ENCODE measurements at regions not wholly inside any gene's neighbourhood (a gene's known extent, or its start where the extent isn't known, plus 50 kb on each side); places are given as distances from the start of the nearest gene placed in this dataset.

DNA sequence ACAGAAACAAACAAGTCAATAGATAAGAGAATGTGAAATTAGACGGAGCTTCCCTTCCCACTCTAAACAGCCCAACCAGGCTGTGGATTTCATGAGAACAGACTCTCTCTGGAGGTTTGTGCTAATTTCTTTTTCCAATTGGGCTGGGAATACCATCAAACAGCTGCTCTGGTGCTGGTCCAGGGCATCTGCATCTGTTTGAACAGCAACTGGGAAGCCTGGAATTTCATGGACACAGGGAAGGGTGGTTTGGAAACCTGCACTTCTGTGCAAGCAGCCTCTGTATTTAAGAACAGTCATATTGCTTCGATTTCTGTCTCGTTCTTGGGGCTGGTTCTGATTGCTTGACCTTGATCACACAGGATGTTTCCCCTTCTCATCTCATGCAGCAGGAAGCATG, 88.7 kb downstream of the FOXL1 start:
- TF ChIP-seq, protein P1, sequence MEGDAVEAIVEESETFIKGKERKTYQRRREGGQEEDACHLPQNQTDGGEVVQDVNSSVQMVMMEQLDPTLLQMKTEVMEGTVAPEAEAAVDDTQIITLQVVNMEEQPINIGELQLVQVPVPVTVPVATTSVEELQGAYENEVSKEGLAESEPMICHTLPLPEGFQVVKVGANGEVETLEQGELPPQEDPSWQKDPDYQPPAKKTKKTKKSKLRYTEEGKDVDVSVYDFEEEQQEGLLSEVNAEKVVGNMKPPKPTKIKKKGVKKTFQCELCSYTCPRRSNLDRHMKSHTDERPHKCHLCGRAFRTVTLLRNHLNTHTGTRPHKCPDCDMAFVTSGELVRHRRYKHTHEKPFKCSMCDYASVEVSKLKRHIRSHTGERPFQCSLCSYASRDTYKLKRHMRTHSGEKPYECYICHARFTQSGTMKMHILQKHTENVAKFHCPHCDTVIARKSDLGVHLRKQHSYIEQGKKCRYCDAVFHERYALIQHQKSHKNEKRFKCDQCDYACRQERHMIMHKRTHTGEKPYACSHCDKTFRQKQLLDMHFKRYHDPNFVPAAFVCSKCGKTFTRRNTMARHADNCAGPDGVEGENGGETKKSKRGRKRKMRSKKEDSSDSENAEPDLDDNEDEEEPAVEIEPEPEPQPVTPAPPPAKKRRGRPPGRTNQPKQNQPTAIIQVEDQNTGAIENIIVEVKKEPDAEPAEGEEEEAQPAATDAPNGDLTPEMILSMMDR (conservative IDR thresholded peaks at IDR 0.05 in 1 of 2, IDR thresholded peaks at IDR 0.05 in 1 of 2; ENCODE audit: low read depth in 1 of 2, low read length in 2 of 2) = no peak
- TF ChIP-seq EZH2 (IDR thresholded peaks at IDR 0.05; ENCODE audit: low read length, missing control alignments) = no peak
